ENCODE measurements at regions not wholly inside any gene's neighbourhood (a gene's known extent, or its start where the extent isn't known, plus 50 kb on each side); places are given as distances from the start of the nearest gene placed in this dataset.

- TF ChIP-seq CEBPZ (IDR thresholded peaks at IDR 0.05; ENCODE audit: low read depth, low read length) = no peak
- TF ChIP-seq SMAD5 (IDR thresholded peaks at IDR 0.05; ENCODE audit: low read depth) = no peak
- TF ChIP-seq KLF5 (IDR thresholded peaks at IDR 0.05; ENCODE audit: partially characterized antibody) = no peak
- TF ChIP-seq ZBTB11 (CRISPR knock-in tag; IDR thresholded peaks at IDR 0.05) = no peak
- no peak for TF ChIP-seq FOS (IDR thresholded peaks at IDR 0.05; ENCODE audit: borderline replicate concordance, extremely low read depth, insufficient read length)
- TF ChIP-seq NFIC (IDR thresholded peaks at IDR 0.05; ENCODE audit: low read depth, low read length) = no peak
Observed at GRCh38 chr3:64985072-64985471, 297.3 kb upstream of the ADAMTS9 start (continued).

All from GM12878 (cell line).